SK-N-MC (cell line): ENCODE measurements at regions not wholly inside any gene's neighbourhood (a gene's known extent, or its start where the extent isn't known, plus 50 kb on each side); places are given as distances from the start of the nearest gene placed in this dataset.
"Not testable (repeated sequence)": the region's sequence is repeated elsewhere in the genome, so short reads cannot be mapped to it uniquely, and the experiment has no call there.

ENCODE experiments used
- DNase-seq: peaks from one replicate; pipeline ENCODE4 v3.0.0-alpha.2; 2011; ENCODE audit warnings: low read depth, low spot score
- H3K27ac ChIP-seq: fragments of 200-600 bp; sonication (generic); 2 replicates; pipeline ENCODE4 v1.5.1; 2016; ENCODE audit warnings: mixed run types
- H3K36me3 ChIP-seq: fragments of 200-600 bp; sonication (generic); 2 replicates; pipeline ENCODE4 v1.6.1; 2017; ENCODE audit warnings: antibody characterized with exemption, low read length, mixed read lengths; ENCODE audit not compliant: insufficient read depth
- H3K4me3 ChIP-seq: fragments of 200-600 bp; sonication (generic); 2 replicates; pipeline ENCODE4 v1.5.1; 2016
- H3K9ac ChIP-seq: fragments of 200-600 bp; sonication (generic); 2 replicates; pipeline ENCODE4 v1.8.0; 2017; ENCODE audit warnings: mixed run types, mixed read lengths; ENCODE audit not compliant: insufficient read length
- H3K9me3 ChIP-seq: fragments of 200-600 bp; sonication (generic); 2 replicates; pipeline ENCODE4 v1.6.1; 2017; ENCODE audit warnings: low read depth, mild to moderate bottlenecking, antibody characterized with exemption, low read length, moderate library complexity, mixed read lengths
- EZH2 ChIP-seq: fragments of 200-600 bp; sonication (generic); IDR thresholded peaks from one replicate; pipeline ENCODE4 v1.6.1; 2017; ENCODE audit warnings: antibody characterized with exemption
- FOXP2 ChIP-seq: optimal IDR thresholded peaks from 2 replicates; pipeline ENCODE3; 2011; ENCODE audit warnings: mild to moderate bottlenecking, moderate library complexity; ENCODE audit not compliant: insufficient read depth; ENCODE audit errors: extremely low read length, control extremely low read depth
- POLR2AphosphoS5 ChIP-seq: IDR thresholded peaks from 2 replicates; pipeline ENCODE4 v1.6.1; 2012; ENCODE audit warnings: mild to moderate bottlenecking, low read depth, low read length, borderline replicate concordance

GRCh38 chr17:53253956-53254597, 568.6 kb upstream of the KIF2B start:
- Histone ChIP-seq H3K9me3 (no peaks in the 10 kb centered on the region), H3K36me3 (no peaks in the 10 kb centered on the region), H3K27ac (no peak overlapping the region), H3K4me3 (no peak overlapping the region), H3K9ac (no peak overlapping the region)
- TF ChIP-seq EZH2 (no peak), FOXP2 (no peak), POLR2AphosphoS5 (no peak)
- DNase-seq = no peak

- Histone ChIP-seq H3K36me3 (no peaks in the 10 kb centered on the region), H3K27ac (no peak overlapping the region), H3K9me3 (no peaks in the 10 kb centered on the region), H3K4me3 (no peak overlapping the region), H3K9ac (no peak overlapping the region)
- DNase-seq = no peak
- TF ChIP-seq POLR2AphosphoS5 = no peak
- no peak for TF ChIP-seq EZH2
- no peak for TF ChIP-seq FOXP2
Measured at GRCh38 chr17:53249036-53249435, 573.7 kb upstream of the KIF2B start.

GRCh38 chr17:53234138-53234537, 588.6 kb upstream of the KIF2B start:
- Histone ChIP-seq H3K9ac (no peak overlapping the region), H3K36me3 (no peaks in the 10 kb centered on the region), H3K9me3 (no peaks in the 10 kb centered on the region), H3K27ac (no peak overlapping the region), H3K4me3 (no peak overlapping the region)
- no peak for DNase-seq
- TF ChIP-seq EZH2 (no peak), FOXP2 (no peak), POLR2AphosphoS5 (no peak)

GRCh38 chr17:53227514-53227913, 595.2 kb upstream of the KIF2B start:
- Histone ChIP-seq H3K9ac (no peak overlapping the region), H3K27ac (no peak overlapping the region), H3K36me3 (no peaks in the 10 kb centered on the region), H3K9me3 (no peaks in the 10 kb centered on the region), H3K4me3 (no peak overlapping the region)
- no peak for DNase-seq
- TF ChIP-seq FOXP2 (no peak), EZH2 (no peak), POLR2AphosphoS5 (no peak)

- no peaks in the 10 kb centered on the region for H3K9me3 ChIP-seq
- no peak for DNase-seq
Measured at GRCh38 chr17:53227111-53227510, 595.6 kb upstream of the KIF2B start.

GRCh38 chr17:53219821-53220220, 602.9 kb upstream of the KIF2B start:
- TF ChIP-seq POLR2AphosphoS5 (no peak), FOXP2 (no peak), EZH2 (no peak)
- no peak overlapping the region for H3K9ac ChIP-seq
- no peak overlapping the region for H3K4me3 ChIP-seq
- DNase-seq = no peak
- H3K27ac ChIP-seq = no peak overlapping the region
- H3K36me3 ChIP-seq = no peaks in the 10 kb centered on the region
- no peaks in the 10 kb centered on the region for H3K9me3 ChIP-seq

More at GRCh38 chr17:53227111-53227510, 595.6 kb upstream of the KIF2B start:
- Histone ChIP-seq H3K27ac (no peak overlapping the region), H3K9ac (no peak overlapping the region), H3K36me3 (no peaks in the 10 kb centered on the region), H3K4me3 (no peak overlapping the region)
- TF ChIP-seq FOXP2 = no peak
- TF ChIP-seq EZH2 = no peak
- no peak for TF ChIP-seq POLR2AphosphoS5

GRCh38 chr17:53218723-53219122, 604.0 kb upstream of the KIF2B start:
- Histone ChIP-seq H3K36me3 (no peaks in the 10 kb centered on the region), H3K9ac (no peak overlapping the region), H3K4me3 (no peak overlapping the region), H3K27ac (no peak overlapping the region), H3K9me3 (no peaks in the 10 kb centered on the region)
- TF ChIP-seq EZH2 (no peak), POLR2AphosphoS5 (no peak), FOXP2 (no peak)
- no peak for DNase-seq

GRCh38 chr17:53217311-53217710, 605.4 kb upstream of the KIF2B start:
- H3K4me3 ChIP-seq = no peak overlapping the region
- no peak for TF ChIP-seq EZH2
- TF ChIP-seq FOXP2 = no peak
- TF ChIP-seq POLR2AphosphoS5 = no peak
- no peak overlapping the region for H3K27ac ChIP-seq
- no peak for DNase-seq
- no peaks in the 10 kb centered on the region for H3K9me3 ChIP-seq
- no peaks in the 10 kb centered on the region for H3K36me3 ChIP-seq
- no peak overlapping the region for H3K9ac ChIP-seq

- not testable (repeated sequence) for H3K27ac ChIP-seq, DNase-seq, H3K4me3 ChIP-seq, H3K9me3 ChIP-seq, H3K36me3 ChIP-seq, H3K9ac ChIP-seq
Measured at GRCh38 chr17:53208935-53209334, 613.8 kb upstream of the KIF2B start.
